Cardiac muscle cell (in vitro differentiated cells and primary cell): ENCODE measurements at regions not wholly inside any gene's neighbourhood (a gene's known extent, or its start where the extent isn't known, plus 50 kb on each side); places are given as distances from the start of the nearest gene placed in this dataset.

Experiments
- DNase-seq, 2 donors: peaks; one replicate each; pipeline versions ENCODE4 v3.0.0 to v3.0.0-alpha.2; 2010 to 2017; ENCODE audit warnings: low read depth in 1 of 2, low spot score in 1 of 2
- H3K27ac ChIP-seq: fragments of 200-600 bp; sonication (generic); 2 replicates; pipeline ENCODE4 v1.5.1; 2016
- H3K27me3 ChIP-seq: fragments of 200-600 bp; sonication (generic); 2 replicates; pipeline ENCODE4 v1.6.0; 2016; ENCODE audit warnings: control low read depth
- H3K36me3 ChIP-seq: fragments of 200-600 bp; sonication (generic); 2 replicates; pipeline ENCODE4 v1.5.1; 2016; ENCODE audit warnings: control low read depth
- H3K4me1 ChIP-seq: fragments of 200-600 bp; sonication (generic); 2 replicates; pipeline ENCODE4 v1.8.1; 2017; ENCODE audit warnings: low read depth, mild to moderate bottlenecking, mixed run types
- H3K4me3 ChIP-seq: fragments of 200-600 bp; sonication (generic); 2 replicates; pipeline ENCODE4 v1.5.1; 2016; ENCODE audit warnings: mild to moderate bottlenecking
- H3K9me3 ChIP-seq: fragments of 200-600 bp; sonication (generic); 2 replicates; pipeline ENCODE4 v1.5.1; 2017; ENCODE audit warnings: low read depth, mild to moderate bottlenecking, control low read depth
- CTCF ChIP-seq: IDR thresholded peaks from 2 replicates; pipeline ENCODE4 v1.5.1; 2012; ENCODE audit warnings: low read depth, mild to moderate bottlenecking, low read length

- H3K27me3 ChIP-seq = peaks cover 5% of the 10 kb centered on the region
- H3K27ac ChIP-seq = no peak overlapping the region
- no peaks in the 10 kb centered on the region for H3K9me3 ChIP-seq
- no peak for DNase-seq
- no peak overlapping the region for H3K4me3 ChIP-seq
- H3K36me3 ChIP-seq = no peaks in the 10 kb centered on the region
- H3K4me1 ChIP-seq = peaks cover 8% of the 10 kb centered on the region
- no peak for TF ChIP-seq CTCF
Observed at GRCh38 chr7:32171248-32171647, 101.0 kb upstream of the PDE1C start.

DNA sequence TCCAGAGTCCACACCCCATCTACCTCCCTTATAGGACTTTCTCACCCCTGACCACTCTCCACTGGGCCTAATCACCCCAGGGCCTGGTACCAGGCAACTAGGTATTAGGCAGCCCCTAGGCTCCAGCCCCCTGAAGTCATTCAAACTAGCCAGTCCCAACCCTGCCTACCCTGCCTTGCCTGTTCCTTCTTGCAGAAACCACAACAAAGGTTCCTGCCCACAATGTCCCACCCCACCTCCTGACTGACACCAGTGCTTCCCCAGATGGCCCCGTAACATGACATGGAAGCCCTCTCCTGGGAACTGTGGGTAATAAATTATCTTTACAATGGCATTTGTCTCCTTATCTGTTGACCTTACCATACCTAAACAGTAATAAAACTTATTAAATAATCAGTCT is 100.6 kb upstream of the PDE1C start:
- Histone ChIP-seq H3K27me3 (peaks cover 5% of the 10 kb centered on the region), H3K27ac (no peak overlapping the region), H3K4me1 (peaks cover 8% of the 10 kb centered on the region), H3K36me3 (no peaks in the 10 kb centered on the region), H3K9me3 (no peaks in the 10 kb centered on the region), H3K4me3 (no peak overlapping the region)
- no peak for DNase-seq
- TF ChIP-seq CTCF = no peak

GRCh38 chr7:32169228-32169627 is 99.0 kb upstream of the PDE1C start:
- H3K36me3 ChIP-seq = no peaks in the 10 kb centered on the region
- TF ChIP-seq CTCF = no peak
- H3K4me1 ChIP-seq = no peaks in the 10 kb centered on the region
- DNase-seq = no peak
- no peak overlapping the region for H3K4me3 ChIP-seq
- H3K27me3 ChIP-seq = peaks cover 5% of the 10 kb centered on the region
- no peak overlapping the region for H3K27ac ChIP-seq
- no peaks in the 10 kb centered on the region for H3K9me3 ChIP-seq

GRCh38 chr7:32167815-32168214 is 97.6 kb upstream of the PDE1C start:
- no peak overlapping the region for H3K27ac ChIP-seq
- no peaks in the 10 kb centered on the region for H3K9me3 ChIP-seq
- no peak for TF ChIP-seq CTCF
- no peak overlapping the region for H3K4me3 ChIP-seq
- H3K27me3 ChIP-seq = peaks cover 5% of the 10 kb centered on the region
- no peaks in the 10 kb centered on the region for H3K36me3 ChIP-seq
- H3K4me1 ChIP-seq = no peaks in the 10 kb centered on the region
- DNase-seq = no peak

GRCh38 chr7:32167256-32167655 is 97.0 kb upstream of the PDE1C start:
- no peaks in the 10 kb centered on the region for H3K9me3 ChIP-seq
- DNase-seq = no peak
- no peaks in the 10 kb centered on the region for H3K36me3 ChIP-seq
- TF ChIP-seq CTCF = no peak
- peaks cover 5% of the 10 kb centered on the region for H3K27me3 ChIP-seq
- no peak overlapping the region for H3K4me3 ChIP-seq
- H3K27ac ChIP-seq = no peak overlapping the region
- H3K4me1 ChIP-seq = no peaks in the 10 kb centered on the region
